Spleen (tissue), 11 donors: ENCODE measurements at regions not wholly inside any gene's neighbourhood (a gene's known extent, or its start where the extent isn't known, plus 50 kb on each side); places are given as distances from the start of the nearest gene placed in this dataset.

Experiments
- DNase-seq: peaks from one replicate; pipeline ENCODE4 v3.0.0-alpha.2; 2020
- H3K27ac ChIP-seq, 8 donors: fragments of 200-600 bp; sonication (generic) in 7 of 8; 1 replicate in 4 of 8; 2 replicates in 4 of 8; pipeline versions ENCODE4 v1.5.0 to v1.8.0; 2016 to 2021; ENCODE audit warnings: inconsistent platforms in 4 of 8, mild to moderate bottlenecking in 4 of 8, moderate library complexity in 1 of 8
- H3K27me3 ChIP-seq, 7 donors: fragments of 200-600 bp; sonication (generic) in 6 of 7; replicated peaks in 1 of 7; 1 replicate in 4 of 7; 2 replicates in 3 of 7; pipeline versions ENCODE4 v1.5.0 to v1.8.0; 2016 to 2021; ENCODE audit warnings: inconsistent platforms in 3 of 7, mild to moderate bottlenecking in 1 of 7
- H3K36me3 ChIP-seq, 6 donors: fragments of 200-600 bp; sonication (generic) in 5 of 6; 1 replicate in 4 of 6; 2 replicates in 2 of 6; pipeline versions ENCODE4 v1.5.0 to v1.8.0; 2016 to 2021; ENCODE audit warnings: inconsistent platforms in 2 of 6
- H3K4me1 ChIP-seq, 6 donors: fragments of 200-600 bp; sonication (generic) in 5 of 6; 1 replicate in 3 of 6; 2 replicates in 3 of 6; pipeline versions ENCODE4 v1.5.0 to v1.8.0; 2016 to 2021; ENCODE audit warnings: inconsistent platforms in 3 of 6
- H3K4me3 ChIP-seq, 8 donors: fragments of 200-600 bp; sonication (generic) in 7 of 8; 1 replicate in 4 of 8; 2 replicates in 4 of 8; pipeline versions ENCODE4 v1.5.0 to v1.8.0; 2016 to 2021; ENCODE audit warnings: inconsistent platforms in 4 of 8, mild to moderate bottlenecking in 4 of 8, moderate library complexity in 2 of 8
- H3K9me3 ChIP-seq, 8 donors: fragments of 200-600 bp; sonication (generic) in 7 of 8; 1 replicate in 4 of 8; 2 replicates in 4 of 8; pipeline versions ENCODE4 v1.5.0 to v1.8.0; 2016 to 2021; ENCODE audit warnings: inconsistent platforms in 4 of 8
- POLR2A ChIP-seq, 3 donors: fragments of 450-650 bp; IDR thresholded peaks; one replicate each; pipeline ENCODE4 v1.5.1; 2017; ENCODE audit warnings: antibody characterized with exemption in 3 of 3, mild to moderate bottlenecking in 1 of 3
- POLR2AphosphoS5 ChIP-seq, 3 donors: sonication (generic); formaldehyde crosslinking; IDR thresholded peaks; one replicate each; pipeline ENCODE4 v1.5.1; 2017; ENCODE audit warnings: antibody characterized with exemption in 3 of 3
- WGBS, 5 donors: extraction: QIAGEN DNeasy Blood & Tissue Kit in 3 of 5; methylation state at CpG; one replicate each; pipeline versions ENCODE4 v1.1.5 to v1.1.7; 2013 to 2018; 5-methylcytosine and 5-hydroxymethylcytosine counted together
- intact Hi-C: fragments of 100-400 bp; cut with DNase I; formaldehyde crosslinking; loops from one replicate; pipeline ENCODE4 v1.15.0; 2023; ENCODE audit warnings: low total_unique reads
- TF ChIP-seq, protein P1 (sequence below), 11 experiments: fragments of 200-600 bp in 7 of 11; fragments of 450-650 bp in 4 of 11; sonication (generic) in 4 of 11; IDR thresholded peaks in 8 of 11; conservative IDR thresholded peaks in 3 of 11; 1 replicate in 7 of 11; 2 replicates in 4 of 11; pipeline versions ENCODE4 v1.4.0 to v1.8.0; 2016 to 2021; ENCODE audit warnings: antibody characterized with exemption in 11 of 11, inconsistent platforms in 4 of 11, mild to moderate bottlenecking in 1 of 11
- donor health status: healthy with polysubstance abuse.
- donor health status: DM: no; HTN: no; CAD: no; lungs with moderate emphysema.
- donor health status: DM: no; HTN: no; CAD: no.
- donor health status: Bipolar disorder and iron deficiency.
- donor health status: healthy.
- donor health status: DM: no; HTN: no; CAD: no.
- donor health status: DM: yes; HTN: yes; CAD: no.

DNA sequence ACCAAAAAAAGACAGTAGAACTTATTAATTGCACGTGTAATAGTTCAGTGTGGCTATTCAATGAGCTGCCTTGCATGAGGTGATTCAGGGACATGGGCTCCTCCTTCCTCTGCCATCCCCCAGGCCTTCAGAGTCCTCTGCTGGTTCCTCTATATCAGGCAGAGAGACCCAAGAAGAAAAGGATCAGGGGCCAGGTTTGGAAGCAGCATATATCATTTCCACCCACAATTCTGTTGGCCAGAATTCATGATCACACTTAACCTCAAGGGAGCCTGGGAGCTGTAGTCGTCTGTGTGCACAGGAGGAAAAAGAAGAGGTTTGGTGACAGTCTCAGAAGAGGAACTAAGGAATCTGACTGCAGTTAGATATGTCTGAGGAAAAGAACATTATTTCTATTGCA is 114.0 kb upstream of the GLS start:
- Histone ChIP-seq H3K27ac (no peak overlapping the region), H3K9me3 (no peaks in the 10 kb centered on the region), H3K4me3 (no peak overlapping the region), H3K27me3 (peaks cover 0 to 5% (median 0%) of the 10 kb centered on the region in 7 donors), H3K4me1 (no peaks in the 10 kb centered on the region), H3K36me3 (no peaks in the 10 kb centered on the region)
- intact Hi-C loops = no loop called here
- DNase-seq = no peak
- 47 to 61% (median 54%) methylated on average over 2 of the region's 2 CpGs for WGBS, 5 donors
- TF ChIP-seq, protein P1, sequence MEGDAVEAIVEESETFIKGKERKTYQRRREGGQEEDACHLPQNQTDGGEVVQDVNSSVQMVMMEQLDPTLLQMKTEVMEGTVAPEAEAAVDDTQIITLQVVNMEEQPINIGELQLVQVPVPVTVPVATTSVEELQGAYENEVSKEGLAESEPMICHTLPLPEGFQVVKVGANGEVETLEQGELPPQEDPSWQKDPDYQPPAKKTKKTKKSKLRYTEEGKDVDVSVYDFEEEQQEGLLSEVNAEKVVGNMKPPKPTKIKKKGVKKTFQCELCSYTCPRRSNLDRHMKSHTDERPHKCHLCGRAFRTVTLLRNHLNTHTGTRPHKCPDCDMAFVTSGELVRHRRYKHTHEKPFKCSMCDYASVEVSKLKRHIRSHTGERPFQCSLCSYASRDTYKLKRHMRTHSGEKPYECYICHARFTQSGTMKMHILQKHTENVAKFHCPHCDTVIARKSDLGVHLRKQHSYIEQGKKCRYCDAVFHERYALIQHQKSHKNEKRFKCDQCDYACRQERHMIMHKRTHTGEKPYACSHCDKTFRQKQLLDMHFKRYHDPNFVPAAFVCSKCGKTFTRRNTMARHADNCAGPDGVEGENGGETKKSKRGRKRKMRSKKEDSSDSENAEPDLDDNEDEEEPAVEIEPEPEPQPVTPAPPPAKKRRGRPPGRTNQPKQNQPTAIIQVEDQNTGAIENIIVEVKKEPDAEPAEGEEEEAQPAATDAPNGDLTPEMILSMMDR (IDR thresholded peaks at IDR 0.05 in 8 of 11, conservative IDR thresholded peaks at IDR 0.05 in 3 of 11) = no peak
- TF ChIP-seq POLR2AphosphoS5 (IDR thresholded peaks at IDR 0.05) (no peak), POLR2A (IDR thresholded peaks at IDR 0.05) (no peak)

DNA sequence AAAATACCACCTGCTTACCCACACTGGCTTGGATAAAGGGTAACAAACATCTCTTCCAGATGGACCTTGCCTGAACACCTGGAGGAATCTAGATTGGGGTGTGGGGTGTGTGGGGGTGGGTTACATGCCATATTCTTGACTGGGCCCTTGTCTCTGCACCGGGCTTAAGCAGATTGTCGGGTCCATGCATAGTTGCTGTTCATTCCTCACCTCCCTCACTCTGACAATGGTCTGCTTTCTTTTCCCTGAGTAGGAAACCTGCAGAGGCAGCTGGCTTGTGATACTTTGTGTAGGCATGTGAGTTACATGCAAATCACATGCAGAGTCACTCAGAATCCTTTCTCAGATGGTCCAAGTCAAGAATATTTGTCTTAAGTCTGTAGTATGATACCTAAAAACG is 112.8 kb upstream of the GLS start:
- Histone ChIP-seq H3K4me1 (no peaks in the 10 kb centered on the region), H3K36me3 (no peaks in the 10 kb centered on the region), H3K27ac (no peak overlapping the region), H3K27me3 (no peaks in the 10 kb centered on the region), H3K9me3 (no peaks in the 10 kb centered on the region), H3K4me3 (no peak overlapping the region)
- DNase-seq = no peak
- TF ChIP-seq, protein P1 (IDR thresholded peaks at IDR 0.05 in 8 of 11, conservative IDR thresholded peaks at IDR 0.05 in 3 of 11) = no peak
- no peak for TF ChIP-seq POLR2AphosphoS5 (IDR thresholded peaks at IDR 0.05)
- TF ChIP-seq POLR2A (IDR thresholded peaks at IDR 0.05) = no peak
- 76 to 90% (median 85%) methylated on average over 3 of the region's 3 CpGs for WGBS, 5 donors
- intact Hi-C loops = no loop called here

DNA sequence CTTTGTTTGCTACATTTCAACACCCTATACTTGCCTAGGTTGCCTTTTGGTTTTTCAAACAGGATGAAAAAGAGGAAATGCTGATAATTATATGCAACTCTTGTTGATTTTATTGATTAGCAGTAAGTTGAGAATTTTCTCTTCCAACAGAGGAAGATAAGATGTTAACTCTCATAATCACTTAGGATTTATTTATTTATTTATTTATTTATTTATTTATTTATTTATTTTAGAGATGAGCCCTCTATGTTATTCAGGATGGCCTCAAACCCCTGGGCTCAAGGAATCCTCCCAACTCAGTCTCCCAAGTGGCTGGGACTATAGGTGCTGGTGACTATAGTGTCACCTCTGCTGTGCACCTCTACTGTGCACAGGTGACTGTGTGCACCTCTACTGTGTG is 111.4 kb upstream of the GLS start:
- no peaks in the 10 kb centered on the region for H3K9me3 ChIP-seq
- intact Hi-C loops = no loop called here
- H3K36me3 ChIP-seq = no peaks in the 10 kb centered on the region
- no peaks in the 10 kb centered on the region for H3K27me3 ChIP-seq
- no peak overlapping the region for H3K27ac ChIP-seq
- no peak overlapping the region for H3K4me3 ChIP-seq
- TF ChIP-seq, protein P1 (IDR thresholded peaks at IDR 0.05 in 8 of 11, conservative IDR thresholded peaks at IDR 0.05 in 3 of 11) = no peak
- TF ChIP-seq POLR2AphosphoS5 (IDR thresholded peaks at IDR 0.05) (no peak), POLR2A (IDR thresholded peaks at IDR 0.05) (no peak)
- no peak for DNase-seq
- H3K4me1 ChIP-seq = no peaks in the 10 kb centered on the region

DNA sequence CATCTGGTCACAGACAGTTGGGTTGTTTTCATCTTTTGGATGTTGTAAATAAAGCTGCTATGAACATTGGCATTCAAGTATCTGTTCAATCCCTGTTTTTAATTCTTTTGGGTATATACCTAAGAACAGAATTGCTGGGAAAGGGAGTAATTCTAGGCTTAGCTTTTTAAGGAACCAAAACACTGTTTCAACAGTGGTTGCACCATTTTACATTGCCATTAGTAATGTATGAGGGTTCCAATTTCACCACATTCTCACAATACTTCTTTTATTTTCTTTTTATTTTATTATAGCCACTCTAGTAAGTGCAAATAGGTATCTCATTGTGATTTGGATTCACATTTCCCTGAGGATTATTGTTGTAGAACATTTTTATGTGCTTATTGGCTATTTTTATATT is 108.9 kb upstream of the GLS start:
- no peak overlapping the region for H3K4me3 ChIP-seq
- no peak for DNase-seq
- no peak overlapping the region for H3K27ac ChIP-seq
- TF ChIP-seq POLR2A (IDR thresholded peaks at IDR 0.05) = no peak
- TF ChIP-seq, protein P1 (IDR thresholded peaks at IDR 0.05 in 8 of 11, conservative IDR thresholded peaks at IDR 0.05 in 3 of 11) = no peak
- TF ChIP-seq POLR2AphosphoS5 (IDR thresholded peaks at IDR 0.05) = no peak
- H3K4me1 ChIP-seq = no peaks in the 10 kb centered on the region
- no peaks in the 10 kb centered on the region for H3K9me3 ChIP-seq
- no peaks in the 10 kb centered on the region for H3K27me3 ChIP-seq
- intact Hi-C loops = no loop called here
- no peaks in the 10 kb centered on the region for H3K36me3 ChIP-seq
